Stimulated activated CD8-positive, alpha-beta memory T cell treated with anti-CD3 and anti-CD28 coated beads, Interleukin-2, amount 100 ng/mL, for 48 hours (primary cell): ENCODE measurements at regions not wholly inside any gene's neighbourhood (a gene's known extent, or its start where the extent isn't known, plus 50 kb on each side); places are given as distances from the start of the nearest gene placed in this dataset.
"Not testable (repeated sequence)": the region's sequence is repeated elsewhere in the genome, so short reads cannot be mapped to it uniquely, and the experiment has no call there.

Experiments
- DNase-seq, 2 donors: peaks; one replicate each; pipeline ENCODE4 v3.0.0-alpha.2; 2020; ENCODE audit warnings: low read depth in 2 of 2

GRCh38 chr20:22070610-22071058 lies 365.2 kb downstream of the PAX1 start:
- DNase-seq: no peak

GRCh38 chr20:22063753-22064152 lies 358.3 kb downstream of the PAX1 start:
- no peak for DNase-seq

GRCh38 chr20:22062874-22063273 lies 357.4 kb downstream of the PAX1 start:
- DNase-seq: no peak

- no peak for DNase-seq
Measured at GRCh38 chr20:22060610-22061009, 355.1 kb downstream of the PAX1 start.

DNA sequence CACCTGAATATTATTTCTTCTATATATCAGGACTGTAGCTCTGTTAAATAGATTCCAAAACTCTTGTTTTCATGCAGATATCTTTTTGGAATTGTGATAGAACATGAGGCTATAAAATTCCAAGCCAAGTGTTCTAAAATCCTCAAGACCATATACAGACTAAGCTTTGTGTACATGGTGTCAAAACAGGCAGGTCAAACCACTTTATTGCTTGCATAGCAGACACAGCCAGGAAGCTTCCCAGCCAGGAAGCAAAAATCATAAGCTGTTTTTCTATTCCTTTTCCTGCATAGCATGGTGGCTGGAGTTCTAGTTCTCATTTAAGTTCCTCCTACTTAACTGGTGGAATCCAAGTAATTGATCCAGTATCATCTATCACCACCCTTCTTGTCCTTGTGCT lies 353.3 kb downstream of the PAX1 start:
- DNase-seq: no peak

- DNase-seq: no peak
Measured at GRCh38 chr20:22055981-22056380, 350.5 kb downstream of the PAX1 start.

- DNase-seq: no peak
Measured at GRCh38 chr20:22052025-22052650, 346.7 kb downstream of the PAX1 start.

DNA sequence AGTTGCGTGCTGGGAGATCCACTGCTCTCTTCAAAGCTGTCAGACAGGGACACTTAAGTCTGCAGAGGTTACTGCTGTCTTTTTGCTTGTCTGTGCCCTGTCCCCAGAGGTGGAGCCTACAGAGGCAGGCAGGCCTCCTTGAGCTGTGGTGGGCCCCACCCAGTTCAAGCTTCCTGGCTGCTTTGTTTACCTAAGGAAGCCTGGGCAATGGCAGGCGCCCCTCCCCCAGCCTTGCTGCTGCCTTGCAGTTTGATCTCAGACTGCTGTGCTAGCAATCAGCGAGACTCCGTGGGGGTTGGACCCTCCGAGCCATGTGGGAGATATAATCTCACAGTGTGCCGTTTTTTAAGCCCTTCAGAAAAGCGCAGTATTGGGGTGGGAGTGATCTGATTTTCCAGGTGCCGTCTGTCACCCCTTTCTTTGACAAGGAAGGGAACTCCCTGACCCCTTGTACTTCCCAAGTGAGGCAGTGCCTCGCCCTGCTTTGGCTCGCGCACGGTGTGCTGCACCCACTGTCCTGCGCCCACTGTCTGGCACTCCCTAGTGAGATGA lies 340.6 kb downstream of the PAX1 start:
- DNase-seq: not testable (repeated sequence)

GRCh38 chr20:22027423-22027822 lies 322.0 kb downstream of the PAX1 start:
- DNase-seq: no peak

DNA sequence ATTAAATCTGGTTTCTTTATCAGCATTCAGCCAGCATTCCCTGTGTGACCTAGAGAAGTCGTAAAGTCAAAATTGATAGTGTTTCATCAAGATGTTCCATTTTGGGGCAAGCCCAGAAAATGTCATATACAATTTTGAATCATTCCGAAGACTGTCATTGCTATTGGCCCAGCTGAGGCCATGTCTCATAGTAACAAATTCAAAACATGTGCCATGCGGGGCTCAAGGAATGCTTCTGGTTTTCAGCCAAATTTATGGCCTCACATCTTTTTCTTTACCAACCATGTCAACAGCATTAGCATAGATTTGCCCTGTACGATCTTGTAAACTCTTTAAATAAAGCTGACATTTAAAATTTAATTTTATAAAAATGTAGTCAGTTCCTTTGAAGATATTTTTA lies 314.7 kb downstream of the PAX1 start:
- DNase-seq: no peak

GRCh38 chr20:22008456-22008855 lies 303.0 kb downstream of the PAX1 start:
- no peak for DNase-seq

DNA sequence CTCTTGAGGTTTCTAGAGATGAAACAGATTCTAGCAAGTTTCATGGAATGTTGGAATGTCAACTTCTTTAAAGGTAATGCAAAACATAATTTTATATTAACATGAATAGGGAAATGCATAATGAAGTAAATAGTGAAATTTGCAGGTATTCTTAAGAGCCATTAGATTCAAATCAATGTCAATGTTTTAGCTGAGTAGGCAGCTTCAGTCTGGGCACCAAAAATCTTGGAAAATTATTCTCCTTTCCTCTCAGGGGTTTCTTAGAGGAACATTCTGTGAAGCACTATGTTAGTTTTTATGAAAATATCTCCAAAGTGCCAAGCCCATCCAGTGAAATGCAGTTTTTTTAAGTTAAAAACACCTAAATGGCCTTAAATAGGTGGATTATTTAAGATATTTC lies 300.8 kb downstream of the PAX1 start:
- no peak for DNase-seq

DNA sequence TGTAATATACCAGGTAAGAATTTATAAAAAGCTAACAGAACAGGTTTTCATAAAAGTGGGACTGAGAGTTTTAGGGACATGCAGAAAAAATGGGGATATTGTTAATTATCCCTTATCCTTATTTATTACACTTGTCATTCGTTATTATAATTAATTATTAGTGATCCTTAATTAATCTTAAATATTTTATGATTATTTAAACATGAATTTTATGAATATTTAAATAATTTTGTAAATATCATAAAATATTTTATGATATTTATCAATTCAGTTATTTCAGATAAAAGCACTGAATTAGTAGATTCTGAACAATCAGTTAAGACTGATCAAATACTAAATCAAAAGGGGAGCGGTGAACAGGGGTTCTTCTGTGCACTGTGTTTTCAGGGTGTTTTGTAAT lies 300.1 kb downstream of the PAX1 start:
- DNase-seq: no peak

DNA sequence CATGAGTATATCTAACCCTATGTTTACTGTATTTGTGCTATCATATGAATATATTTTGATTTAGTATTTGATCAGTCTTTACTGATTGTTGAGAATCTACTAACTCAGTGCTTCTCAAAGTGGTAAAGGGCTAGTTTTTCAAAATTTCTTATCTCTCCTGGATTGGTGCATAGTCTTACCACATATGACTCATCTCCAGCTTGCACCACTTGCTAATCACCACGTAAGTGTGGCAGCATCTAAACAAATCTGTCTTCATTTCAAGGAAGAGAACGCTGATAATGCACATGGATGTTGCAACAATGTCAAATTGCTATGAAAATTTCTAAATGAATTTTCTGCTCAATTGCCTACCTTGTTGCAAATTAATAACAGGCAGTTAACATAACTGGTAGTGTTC lies 299.5 kb downstream of the PAX1 start:
- DNase-seq: no peak

DNA sequence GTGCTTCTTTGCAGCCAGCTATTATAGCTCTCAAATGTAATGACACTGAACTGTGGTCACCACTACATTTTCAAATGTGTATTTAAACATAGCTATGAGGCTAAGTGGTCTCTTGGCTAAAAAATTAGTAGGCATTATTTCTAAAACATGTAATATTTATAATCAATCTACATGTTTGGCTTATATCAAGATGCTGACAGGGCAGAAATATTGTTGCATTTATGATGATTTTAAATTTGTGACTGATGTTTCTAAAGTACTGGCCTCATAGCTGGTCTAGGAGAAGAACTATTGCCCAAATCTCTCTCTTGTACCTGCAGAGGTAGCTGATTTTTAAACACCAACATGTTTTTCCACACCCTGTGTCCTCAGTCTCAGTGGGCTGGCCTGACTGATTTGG lies 298.2 kb downstream of the PAX1 start:
- no peak for DNase-seq

DNA sequence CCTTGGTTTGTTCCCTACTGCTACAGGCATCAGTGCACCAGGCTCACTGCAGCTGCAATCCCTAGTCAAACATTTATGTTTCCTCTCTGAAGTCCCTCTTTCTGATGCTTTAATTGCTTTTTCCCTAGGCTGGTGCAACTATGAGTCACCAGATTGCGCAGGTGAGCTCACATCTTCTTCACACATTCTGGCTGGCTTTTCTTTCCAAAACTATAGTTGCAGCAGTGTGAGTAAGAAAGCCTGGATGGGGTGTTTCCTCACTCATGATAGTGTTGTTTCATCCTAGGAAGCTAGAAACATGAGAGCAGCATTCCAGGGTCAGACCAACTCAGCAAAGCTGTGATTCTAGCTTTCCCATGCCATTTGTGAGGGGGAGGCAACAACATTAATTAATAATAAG lies 296.4 kb downstream of the PAX1 start:
- no peak for DNase-seq

DNA sequence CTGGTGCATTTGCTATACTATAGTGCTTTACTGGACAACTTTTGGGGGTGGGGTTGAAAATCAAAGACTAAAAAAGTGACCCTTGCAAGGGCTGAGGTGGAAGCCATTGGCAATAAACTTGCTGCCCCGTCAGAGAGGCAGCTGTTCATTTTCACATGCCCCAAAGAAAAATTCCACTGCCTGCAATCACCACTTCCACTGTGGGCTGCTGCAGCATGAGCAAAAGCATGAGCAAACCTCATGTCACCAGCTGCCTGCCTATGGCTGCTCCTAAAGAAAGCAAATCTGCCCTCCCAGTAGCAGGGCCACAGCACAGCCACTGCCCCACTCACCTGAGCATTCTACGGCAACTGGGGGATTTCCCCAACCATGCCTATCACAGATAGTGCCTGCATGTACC lies 290.0 kb downstream of the PAX1 start:
- no peak for DNase-seq

DNA sequence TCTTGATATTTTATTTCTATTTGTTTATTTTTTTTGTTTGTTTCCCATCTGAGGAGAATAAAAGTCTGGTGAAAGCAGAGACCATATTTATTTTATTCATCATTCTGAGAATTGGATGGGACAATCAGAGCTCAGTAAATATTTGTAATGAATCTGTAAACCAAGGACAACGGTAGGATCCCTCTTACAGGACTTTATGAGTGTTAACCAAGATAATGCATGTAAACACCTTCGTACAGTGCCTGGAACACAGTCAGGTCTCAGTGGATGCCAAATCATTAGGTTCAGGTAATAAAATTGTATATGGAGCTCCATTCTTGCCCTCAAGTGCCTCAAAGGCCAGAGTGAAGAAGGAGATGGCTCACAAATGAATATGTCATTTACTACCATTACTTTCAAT lies 288.7 kb downstream of the PAX1 start:
- no peak for DNase-seq

- DNase-seq: no peak
Measured at GRCh38 chr20:21982559-21982958, 277.1 kb downstream of the PAX1 start.

GRCh38 chr20:21981597-21982344 lies 276.3 kb downstream of the PAX1 start:
- no peak for DNase-seq

GRCh38 chr20:21981179-21981578 lies 275.7 kb downstream of the PAX1 start:
- no peak for DNase-seq

- no peak for DNase-seq
Measured at GRCh38 chr20:21971436-21971835, 266.0 kb downstream of the PAX1 start.

GRCh38 chr20:21968486-21968885 lies 263.0 kb downstream of the PAX1 start:
- DNase-seq: no peak
